Omental fat pad (tissue), 3 donors: ENCODE measurements at regions not wholly inside any gene's neighbourhood (a gene's known extent, or its start where the extent isn't known, plus 50 kb on each side); places are given as distances from the start of the nearest gene placed in this dataset.

Experiments
- ATAC-seq: fragments of 150-250 bp; one replicate; pipeline ENCODE4 v1.9.1; 2016; ENCODE audit warnings: mild to moderate bottlenecking, moderate library complexity; ENCODE audit not compliant: low FRiP score
- DNase-seq: peaks from one replicate; pipeline ENCODE4 v3.0.0-alpha.2; 2019; ENCODE audit warnings: low spot score
- TF ChIP-seq, protein P1 (sequence below), 3 donors: fragments of 450-650 bp; IDR thresholded peaks; one replicate each; pipeline ENCODE4 v1.5.1; 2016 to 2017; ENCODE audit warnings: antibody characterized with exemption in 3 of 3, mild to moderate bottlenecking in 3 of 3, moderate library complexity in 2 of 3

DNA sequence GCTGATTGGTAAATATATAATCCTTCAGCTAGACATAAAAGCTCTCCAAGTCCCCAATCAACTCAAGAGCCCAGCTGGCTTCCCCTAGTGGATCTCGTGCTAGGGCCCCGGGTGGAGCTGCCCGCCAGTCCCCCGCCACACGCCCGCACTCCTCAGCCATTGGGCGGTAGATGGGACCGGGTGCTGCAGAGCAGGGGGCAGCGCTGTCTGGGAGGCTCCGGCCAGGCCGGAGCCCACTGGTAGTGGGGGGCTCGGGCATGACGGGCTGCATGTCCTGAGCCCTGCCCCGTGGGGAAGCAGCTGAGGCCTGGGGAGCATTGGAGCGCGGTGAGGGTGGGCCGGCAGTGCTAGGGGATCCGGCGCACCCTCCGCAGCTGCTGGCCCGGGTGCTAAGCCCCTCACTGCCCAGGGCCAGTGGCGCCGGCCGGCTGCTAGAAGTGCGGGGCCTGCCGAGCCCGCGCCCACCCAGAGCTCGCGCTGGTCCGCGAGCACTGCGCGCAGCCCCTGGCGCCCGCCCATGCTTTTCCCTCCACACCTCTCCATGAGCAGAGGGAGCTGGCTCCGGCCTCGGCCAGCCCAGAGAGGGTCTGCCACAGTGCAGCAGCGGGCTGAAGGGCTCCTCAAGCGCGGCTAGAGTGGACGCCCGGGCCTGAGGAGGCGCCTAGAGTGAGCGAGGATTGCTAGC is 1680.6 kb upstream of the RAG2 start:
- ATAC-seq = no peak
- no peak for DNase-seq
- TF ChIP-seq, protein P1, sequence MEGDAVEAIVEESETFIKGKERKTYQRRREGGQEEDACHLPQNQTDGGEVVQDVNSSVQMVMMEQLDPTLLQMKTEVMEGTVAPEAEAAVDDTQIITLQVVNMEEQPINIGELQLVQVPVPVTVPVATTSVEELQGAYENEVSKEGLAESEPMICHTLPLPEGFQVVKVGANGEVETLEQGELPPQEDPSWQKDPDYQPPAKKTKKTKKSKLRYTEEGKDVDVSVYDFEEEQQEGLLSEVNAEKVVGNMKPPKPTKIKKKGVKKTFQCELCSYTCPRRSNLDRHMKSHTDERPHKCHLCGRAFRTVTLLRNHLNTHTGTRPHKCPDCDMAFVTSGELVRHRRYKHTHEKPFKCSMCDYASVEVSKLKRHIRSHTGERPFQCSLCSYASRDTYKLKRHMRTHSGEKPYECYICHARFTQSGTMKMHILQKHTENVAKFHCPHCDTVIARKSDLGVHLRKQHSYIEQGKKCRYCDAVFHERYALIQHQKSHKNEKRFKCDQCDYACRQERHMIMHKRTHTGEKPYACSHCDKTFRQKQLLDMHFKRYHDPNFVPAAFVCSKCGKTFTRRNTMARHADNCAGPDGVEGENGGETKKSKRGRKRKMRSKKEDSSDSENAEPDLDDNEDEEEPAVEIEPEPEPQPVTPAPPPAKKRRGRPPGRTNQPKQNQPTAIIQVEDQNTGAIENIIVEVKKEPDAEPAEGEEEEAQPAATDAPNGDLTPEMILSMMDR (IDR thresholded peaks at IDR 0.05) = no peak

DNA sequence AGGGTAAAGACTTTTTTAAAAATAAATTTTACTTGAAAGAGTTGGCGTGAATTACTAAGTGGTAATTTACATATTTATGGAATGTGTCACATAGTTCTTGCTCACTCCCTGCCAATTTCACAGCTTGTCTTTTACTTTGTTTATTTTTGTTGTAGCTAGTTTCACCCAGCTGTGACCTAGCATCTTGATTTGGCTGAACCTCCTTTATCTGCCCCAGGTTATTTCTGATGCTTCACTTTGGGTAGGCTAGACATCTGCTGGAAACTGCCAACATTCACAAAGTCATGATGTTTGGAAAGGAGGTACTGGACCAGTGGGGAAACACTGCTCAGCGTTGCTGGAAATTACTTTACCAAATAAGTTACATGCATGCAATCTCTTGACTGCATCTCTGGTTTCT is 1676.0 kb upstream of the RAG2 start:
- TF ChIP-seq, protein P1 (IDR thresholded peaks at IDR 0.05) = no peak
- no peak for DNase-seq
- ATAC-seq = no peak

DNA sequence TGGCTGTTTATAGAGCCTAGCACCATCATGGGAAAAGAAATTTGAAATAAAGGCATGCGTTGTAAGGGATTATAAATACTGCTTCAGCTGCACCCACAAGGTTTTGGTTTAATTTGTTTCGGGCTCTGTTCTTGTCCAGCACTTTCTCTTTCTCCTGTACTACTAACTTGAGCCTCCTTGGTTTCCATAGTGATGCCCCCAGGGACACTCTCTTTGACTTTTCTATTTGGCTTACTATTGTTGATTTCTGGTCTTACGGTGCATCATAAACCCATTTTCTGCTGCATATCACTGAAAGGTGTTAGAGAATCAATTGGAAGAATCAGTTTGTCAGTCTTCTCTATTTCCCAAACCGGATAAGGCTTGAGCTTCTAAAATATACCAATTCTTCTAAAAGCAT is 1674.3 kb upstream of the RAG2 start:
- ATAC-seq = no peak
- TF ChIP-seq, protein P1 (IDR thresholded peaks at IDR 0.05) = no peak
- no peak for DNase-seq

DNA sequence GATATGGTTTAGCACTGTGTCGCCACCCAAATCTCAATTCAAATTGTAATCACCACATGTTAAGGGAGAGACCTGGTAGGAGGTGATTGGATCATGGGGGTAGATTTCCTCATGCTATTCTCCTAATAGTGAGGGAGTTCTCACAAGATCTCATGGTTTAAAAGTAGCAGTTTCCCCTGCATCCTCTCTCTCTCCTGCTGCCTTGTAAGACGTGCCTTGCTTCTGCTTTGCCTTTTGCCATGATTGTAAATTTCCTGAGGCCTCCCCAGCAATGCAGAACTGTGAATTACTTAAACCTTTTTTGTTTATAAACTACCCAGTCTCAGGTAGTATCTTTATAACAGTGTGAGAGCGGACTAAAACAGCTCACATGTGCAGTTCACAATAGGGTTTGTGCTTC is 1668.7 kb upstream of the RAG2 start:
- ATAC-seq = no peak
- TF ChIP-seq, protein P1 (IDR thresholded peaks at IDR 0.05) = no peak
- DNase-seq = no peak

DNA sequence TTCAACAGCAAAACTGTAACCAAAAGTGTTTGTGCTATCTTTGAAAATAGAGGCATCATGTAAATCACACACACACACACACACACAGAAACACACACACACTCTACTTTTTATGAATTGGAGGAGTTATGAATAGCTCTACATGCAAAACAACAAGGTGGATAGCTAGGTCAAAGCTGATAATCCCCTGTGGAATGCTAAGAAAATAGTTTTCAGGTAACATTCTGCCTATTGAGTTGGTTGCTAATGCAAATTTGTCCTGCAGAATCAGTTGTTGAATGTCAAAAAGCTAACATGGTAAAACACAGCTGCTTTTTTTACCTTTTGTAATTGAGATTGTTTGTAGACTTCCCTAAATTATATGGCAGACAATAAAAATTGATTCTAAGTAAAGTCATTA is 1658.4 kb upstream of the RAG2 start:
- no peak for ATAC-seq

DNA sequence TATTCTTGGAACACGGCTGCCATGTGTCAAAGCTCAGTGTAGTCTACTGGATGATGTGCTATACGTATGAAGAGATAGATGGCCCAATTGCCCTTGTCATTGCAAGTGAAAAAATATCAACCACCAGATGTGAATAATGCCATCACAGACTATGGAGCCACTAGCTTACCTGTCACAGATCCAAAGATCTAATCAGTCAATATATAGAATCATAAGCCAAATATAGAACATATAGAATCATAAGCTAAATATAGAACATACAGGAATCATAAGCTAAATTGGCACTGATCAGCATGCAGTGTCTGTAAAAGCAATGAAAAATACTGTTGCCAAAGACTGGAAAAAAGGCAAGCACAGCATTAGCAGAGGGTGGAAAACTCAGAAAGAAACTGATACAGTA is 1656.9 kb upstream of the RAG2 start:
- no peak for DNase-seq
- TF ChIP-seq, protein P1 (IDR thresholded peaks at IDR 0.05) = no peak
- ATAC-seq = no peak

More for the DNA sequence above, 1658.4 kb upstream of the RAG2 start:
- TF ChIP-seq, protein P1 (IDR thresholded peaks at IDR 0.05) = no peak
- no peak for DNase-seq

DNA sequence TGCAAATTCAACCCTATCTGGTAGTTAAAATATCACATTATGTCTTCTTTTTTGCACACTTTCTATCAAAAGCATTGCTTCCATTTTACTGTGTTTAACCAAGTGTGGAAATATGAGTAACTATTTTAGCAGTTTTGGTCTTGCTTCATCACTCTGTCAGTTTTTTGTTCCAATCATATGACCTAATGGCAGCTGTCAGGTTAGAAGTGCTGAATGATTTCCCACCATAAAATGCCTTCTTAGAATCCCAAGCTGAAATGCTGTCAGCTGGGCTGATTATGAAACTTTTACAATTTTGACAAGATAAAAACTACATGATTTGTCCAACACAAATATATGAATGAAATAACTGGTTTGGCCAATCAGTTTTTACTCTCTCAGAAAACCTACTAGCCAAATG is 1654.6 kb upstream of the RAG2 start:
- TF ChIP-seq, protein P1 (IDR thresholded peaks at IDR 0.05) = no peak
- DNase-seq (no peak), ATAC-seq (no peak)
